ENCODE measurements at regions not wholly inside any gene's neighbourhood (a gene's known extent, or its start where the extent isn't known, plus 50 kb on each side); places are given as distances from the start of the nearest gene placed in this dataset.
A peak's percentile ranks its signal among the peaks of the same experiment; 100 is the strongest.

- Histone ChIP-seq H2BK5ac (ENCODE audit: low read depth, low read length, poor library complexity) (no peak overlapping the region), H3K18ac (ENCODE audit: low read length) (no peak overlapping the region), H4K91ac (ENCODE audit: low read depth, low read length) (no peak overlapping the region), H3K4me3 (ENCODE audit: low read depth, low read length) (no peak overlapping the region), H3K27ac (ENCODE audit: low read depth, low read length) (no peak overlapping the region), H3K4me1 (ENCODE audit: control insufficient read depth in 1 of 2, insufficient read depth in 2 of 2, low read length in 2 of 2) (peaks cover 11 to 22% of the 10 kb centered on the region in 2 experiments), H3K36me3 (ENCODE audit: control insufficient read depth in 1 of 2, insufficient read depth in 2 of 2, low read length in 2 of 2) (no peaks in the 10 kb centered on the region), H3K27me3 (ENCODE audit: insufficient read depth, low read length) (no peaks in the 10 kb centered on the region), H3K79me2 (ENCODE audit: control insufficient read depth, insufficient read depth, low read length, poor library complexity) (no peaks in the 10 kb centered on the region), H3K14ac (ENCODE audit: low read length) (no peak overlapping the region), H4K8ac (ENCODE audit: low read depth, low read length) (no peak overlapping the region), H3K4me2 (ENCODE audit: low read length) (no peak overlapping the region), H2AK5ac (ENCODE audit: low read length) (no peak overlapping the region), H3K4ac (ENCODE audit: low read depth, low read length) (no peak overlapping the region), H2BK12ac (ENCODE audit: low read length) (peak overlapping the region; percentile 15), H3K79me1 (ENCODE audit: low read length) (peaks cover 6% of the 10 kb centered on the region), H2BK120ac (ENCODE audit: insufficient read depth, low read length, poor library complexity) (no peak overlapping the region), H3K9me3 (ENCODE audit: insufficient read depth, low read depth, low read length) (no peaks in the 10 kb centered on the region), H3K9ac (ENCODE audit: low read length) (no peak overlapping the region), H3K23ac (ENCODE audit: low read length) (no peak overlapping the region), H4K12ac (ENCODE audit: low read depth, low read length) (no peak overlapping the region), H2AFZ (ENCODE audit: insufficient read depth, low read length, poor library complexity) (no peak overlapping the region)
- 100% methylated on average over 2 of the region's 6 CpGs for WGBS (ENCODE audit: extremely low coverage, insufficient coverage, insufficient read length)
- DNase-seq, result no peak
Measured at GRCh38 chr16:47888734-47889133, 267.1 kb downstream of the ABCC12 start.

GRCh38 chr16:47888142-47888541, 267.7 kb downstream of the ABCC12 start:
- Histone ChIP-seq H3K4me2 (ENCODE audit: low read length) (no peak overlapping the region), H3K9me3 (ENCODE audit: insufficient read depth, low read depth, low read length) (no peaks in the 10 kb centered on the region), H4K8ac (ENCODE audit: low read depth, low read length) (no peak overlapping the region), H4K91ac (ENCODE audit: low read depth, low read length) (no peak overlapping the region), H3K4ac (ENCODE audit: low read depth, low read length) (no peak overlapping the region), H3K79me1 (ENCODE audit: low read length) (peaks cover 6% of the 10 kb centered on the region), H3K23ac (ENCODE audit: low read length) (no peak overlapping the region), H2AFZ (ENCODE audit: insufficient read depth, low read length, poor library complexity) (no peak overlapping the region), H3K18ac (ENCODE audit: low read length) (no peak overlapping the region), H3K4me1 (ENCODE audit: control insufficient read depth in 1 of 2, insufficient read depth in 2 of 2, low read length in 2 of 2) (peaks cover 11 to 22% of the 10 kb centered on the region in 2 experiments), H3K9ac (ENCODE audit: low read length) (no peak overlapping the region), H3K36me3 (ENCODE audit: control insufficient read depth in 1 of 2, insufficient read depth in 2 of 2, low read length in 2 of 2) (no peaks in the 10 kb centered on the region), H2BK12ac (ENCODE audit: low read length) (no peak overlapping the region), H3K79me2 (ENCODE audit: control insufficient read depth, insufficient read depth, low read length, poor library complexity) (no peaks in the 10 kb centered on the region), H4K12ac (ENCODE audit: low read depth, low read length) (no peak overlapping the region), H2AK5ac (ENCODE audit: low read length) (no peak overlapping the region), H3K27me3 (ENCODE audit: insufficient read depth, low read length) (no peaks in the 10 kb centered on the region), H2BK120ac (ENCODE audit: insufficient read depth, low read length, poor library complexity) (no peak overlapping the region), H3K27ac (ENCODE audit: low read depth, low read length) (peak overlapping the region; percentile 80), H3K14ac (ENCODE audit: low read length) (no peak overlapping the region), H2BK5ac (ENCODE audit: low read depth, low read length, poor library complexity) (no peak overlapping the region), H3K4me3 (ENCODE audit: low read depth, low read length) (no peak overlapping the region)
- WGBS (ENCODE audit: extremely low coverage, insufficient coverage, insufficient read length), result no CpG with 5 or more reads among the region's 3 CpGs
- DNase-seq, result peak; percentile 45 to 73

DNA sequence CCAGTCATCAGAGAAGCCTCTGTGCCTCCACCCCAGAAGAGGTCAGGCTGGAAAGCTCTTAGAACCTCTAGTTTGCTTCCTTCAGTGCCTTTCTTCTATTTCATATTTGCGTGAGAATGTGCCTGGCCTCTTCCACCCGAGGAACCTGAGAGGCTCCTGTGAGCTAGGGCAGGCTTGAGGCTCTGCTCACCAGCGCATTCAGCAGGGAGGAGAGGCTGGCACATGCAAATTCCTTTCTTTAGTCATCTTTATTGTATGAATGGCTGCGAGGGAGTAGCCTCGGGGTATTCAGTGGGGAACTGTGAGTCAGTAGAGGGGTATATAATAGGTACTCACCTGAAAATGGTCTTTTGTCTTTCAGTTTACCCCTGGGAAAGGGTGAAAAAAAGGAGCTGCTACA, 268.3 kb downstream of the ABCC12 start:
- no CpG with 5 or more reads among the region's 5 CpGs for WGBS (ENCODE audit: extremely low coverage, insufficient coverage, insufficient read length)
- H2BK5ac ChIP-seq (ENCODE audit: low read depth, low read length, poor library complexity), result peak overlapping the region; percentile 75
- H2AK5ac ChIP-seq (ENCODE audit: low read length), result no peak overlapping the region
- no peaks in the 10 kb centered on the region for H3K9me3 ChIP-seq (ENCODE audit: insufficient read depth, low read depth, low read length)
- no peak overlapping the region for H3K18ac ChIP-seq (ENCODE audit: low read length)
- peak overlapping the region; percentile 30 for H3K4ac ChIP-seq (ENCODE audit: low read depth, low read length)
- peak overlapping the region; percentile 90 for H4K91ac ChIP-seq (ENCODE audit: low read depth, low read length)
- peak; percentile 83 to 93 for DNase-seq
- no peak overlapping the region for H3K4me3 ChIP-seq (ENCODE audit: low read depth, low read length)
- H2AFZ ChIP-seq (ENCODE audit: insufficient read depth, low read length, poor library complexity), result no peak overlapping the region
- no peak overlapping the region for H4K12ac ChIP-seq (ENCODE audit: low read depth, low read length)
- H3K27me3 ChIP-seq (ENCODE audit: insufficient read depth, low read length), result no peaks in the 10 kb centered on the region
- peaks cover 6% of the 10 kb centered on the region for H3K79me1 ChIP-seq (ENCODE audit: low read length)
- no peaks in the 10 kb centered on the region for H3K36me3 ChIP-seq (ENCODE audit: control insufficient read depth in 1 of 2, insufficient read depth in 2 of 2, low read length in 2 of 2)
- H3K27ac ChIP-seq (ENCODE audit: low read depth, low read length), result peak overlapping the region; percentile 80
- peak overlapping the region; percentile 82 for H2BK120ac ChIP-seq (ENCODE audit: insufficient read depth, low read length, poor library complexity)
- H2BK12ac ChIP-seq (ENCODE audit: low read length), result peak overlapping the region; percentile 78
- H3K23ac ChIP-seq (ENCODE audit: low read length), result no peak overlapping the region
- no peak overlapping the region for H3K9ac ChIP-seq (ENCODE audit: low read length)
- no peaks in the 10 kb centered on the region for H3K79me2 ChIP-seq (ENCODE audit: control insufficient read depth, insufficient read depth, low read length, poor library complexity)
- H3K14ac ChIP-seq (ENCODE audit: low read length), result peak overlapping the region; percentile 79
- peaks cover 11 to 22% of the 10 kb centered on the region in 2 experiments for H3K4me1 ChIP-seq (ENCODE audit: control insufficient read depth in 1 of 2, insufficient read depth in 2 of 2, low read length in 2 of 2)
- peak overlapping the region; percentile 65 for H4K8ac ChIP-seq (ENCODE audit: low read depth, low read length)
- peak overlapping the region; percentile 13 for H3K4me2 ChIP-seq (ENCODE audit: low read length)

DNA sequence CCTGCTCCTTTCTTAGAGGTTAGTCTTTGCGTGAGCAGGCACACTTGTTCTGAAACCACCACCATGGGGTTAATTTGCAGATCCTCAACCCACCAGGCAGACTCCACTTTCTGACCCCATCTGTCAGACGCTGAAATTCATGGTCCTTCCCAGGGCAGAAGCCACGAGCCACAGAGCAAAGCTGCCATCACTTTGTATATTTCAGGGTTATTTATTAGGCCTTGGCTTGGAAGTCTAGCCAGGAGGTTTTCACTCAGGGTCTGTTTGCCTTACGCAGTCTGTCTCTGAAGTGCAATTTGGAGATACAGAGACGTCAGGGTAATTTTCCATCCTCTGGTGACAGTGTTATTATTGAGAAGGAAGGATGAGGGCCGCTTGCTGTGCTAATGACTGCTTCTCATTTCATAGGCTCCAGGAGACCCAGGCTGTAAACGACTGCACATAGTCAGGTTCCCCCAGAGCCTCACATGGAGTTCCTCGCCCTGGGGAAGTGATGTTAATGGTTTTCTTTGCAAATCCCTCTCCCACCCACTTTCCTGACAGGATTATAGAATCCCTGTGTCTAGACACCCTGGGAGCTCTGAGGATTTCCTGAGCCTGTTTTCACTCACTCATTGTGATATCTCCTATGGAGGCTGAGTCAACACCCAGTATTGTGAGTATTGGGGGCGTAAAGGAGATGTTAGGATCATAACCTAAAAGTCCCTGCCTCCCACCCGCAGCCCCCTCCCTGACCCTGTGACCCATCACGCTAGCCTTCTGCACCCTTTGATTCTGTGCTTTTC, 269.0 kb downstream of the ABCC12 start:
- no CpG with 5 or more reads among the region's 11 CpGs for WGBS (ENCODE audit: extremely low coverage, insufficient coverage, insufficient read length)
- H3K14ac ChIP-seq (ENCODE audit: low read length), result peak overlapping the region; percentile 79
- peak overlapping the region; percentile 90 for H4K91ac ChIP-seq (ENCODE audit: low read depth, low read length)

More for the DNA sequence above, 269.0 kb downstream of the ABCC12 start:
- no peaks in the 10 kb centered on the region for H3K27me3 ChIP-seq (ENCODE audit: insufficient read depth, low read length)
- peak overlapping the region; percentile 82 for H2BK120ac ChIP-seq (ENCODE audit: insufficient read depth, low read length, poor library complexity)
- no peaks in the 10 kb centered on the region for H3K79me2 ChIP-seq (ENCODE audit: control insufficient read depth, insufficient read depth, low read length, poor library complexity)
- DNase-seq, result no peak
- peak overlapping the region; percentile 80 for H3K27ac ChIP-seq (ENCODE audit: low read depth, low read length)
- H3K9ac ChIP-seq (ENCODE audit: low read length), result no peak overlapping the region
- peaks cover 11 to 22% of the 10 kb centered on the region in 2 experiments for H3K4me1 ChIP-seq (ENCODE audit: control insufficient read depth in 1 of 2, insufficient read depth in 2 of 2, low read length in 2 of 2)
- H3K79me1 ChIP-seq (ENCODE audit: low read length), result peaks cover 6% of the 10 kb centered on the region
- peak overlapping the region; percentile 78 for H2BK12ac ChIP-seq (ENCODE audit: low read length)
- no peak overlapping the region for H2AFZ ChIP-seq (ENCODE audit: insufficient read depth, low read length, poor library complexity)
- H3K36me3 ChIP-seq (ENCODE audit: control insufficient read depth in 1 of 2, insufficient read depth in 2 of 2, low read length in 2 of 2), result no peaks in the 10 kb centered on the region
- no peak overlapping the region for H3K23ac ChIP-seq (ENCODE audit: low read length)
- H3K4me2 ChIP-seq (ENCODE audit: low read length), result peak overlapping the region; percentile 11
- peak overlapping the region; percentile 75 for H2BK5ac ChIP-seq (ENCODE audit: low read depth, low read length, poor library complexity)
- peak overlapping the region; percentile 30 for H3K4ac ChIP-seq (ENCODE audit: low read depth, low read length)
- H3K18ac ChIP-seq (ENCODE audit: low read length), result no peak overlapping the region
- H4K12ac ChIP-seq (ENCODE audit: low read depth, low read length), result no peak overlapping the region
- H2AK5ac ChIP-seq (ENCODE audit: low read length), result no peak overlapping the region
- H3K9me3 ChIP-seq (ENCODE audit: insufficient read depth, low read depth, low read length), result no peaks in the 10 kb centered on the region
- no peak overlapping the region for H3K4me3 ChIP-seq (ENCODE audit: low read depth, low read length)
- H4K8ac ChIP-seq (ENCODE audit: low read depth, low read length), result peak overlapping the region; percentile 65

All from trophoblast cell (in vitro differentiated cells and primary cell).